ENCODE measurements at regions not wholly inside any gene's neighbourhood (a gene's known extent, or its start where the extent isn't known, plus 50 kb on each side); places are given as distances from the start of the nearest gene placed in this dataset.

DNA sequence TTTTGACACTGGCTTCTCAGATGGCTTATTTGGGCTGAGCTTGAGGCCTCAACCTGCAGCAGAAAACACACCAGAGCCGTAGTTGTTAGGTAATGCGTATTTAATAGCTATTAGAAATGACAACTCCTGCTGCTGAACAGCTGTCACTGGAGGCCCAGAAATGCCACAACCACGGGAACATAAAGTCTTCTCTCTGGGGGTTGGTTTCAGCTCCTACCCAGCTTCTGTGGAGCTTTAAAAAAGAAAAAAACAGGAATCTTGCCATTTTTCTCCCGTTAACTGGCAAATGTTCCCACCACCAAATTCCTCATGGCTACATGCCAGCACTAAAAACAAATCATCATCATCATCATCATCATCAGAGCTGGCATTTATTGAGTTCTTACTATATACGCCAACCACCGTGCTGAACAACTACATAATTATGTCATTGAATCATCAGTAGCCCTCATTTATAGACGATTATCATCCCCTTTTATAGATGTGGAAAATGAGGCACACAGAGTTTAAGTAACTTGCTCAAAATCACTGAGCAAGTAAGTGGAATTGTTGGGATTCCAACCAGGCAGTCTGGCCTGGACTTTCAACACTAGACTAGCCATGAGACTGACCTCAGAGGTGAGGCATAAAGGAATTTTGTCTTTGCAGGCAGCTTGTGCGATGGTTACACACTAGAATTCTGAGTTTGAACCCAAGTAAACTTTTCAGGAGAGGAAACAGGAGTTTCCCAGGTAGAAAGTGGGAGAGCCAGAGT, 185.3 kb upstream of the WWC1 start:
- TF ChIP-seq, protein P1, sequence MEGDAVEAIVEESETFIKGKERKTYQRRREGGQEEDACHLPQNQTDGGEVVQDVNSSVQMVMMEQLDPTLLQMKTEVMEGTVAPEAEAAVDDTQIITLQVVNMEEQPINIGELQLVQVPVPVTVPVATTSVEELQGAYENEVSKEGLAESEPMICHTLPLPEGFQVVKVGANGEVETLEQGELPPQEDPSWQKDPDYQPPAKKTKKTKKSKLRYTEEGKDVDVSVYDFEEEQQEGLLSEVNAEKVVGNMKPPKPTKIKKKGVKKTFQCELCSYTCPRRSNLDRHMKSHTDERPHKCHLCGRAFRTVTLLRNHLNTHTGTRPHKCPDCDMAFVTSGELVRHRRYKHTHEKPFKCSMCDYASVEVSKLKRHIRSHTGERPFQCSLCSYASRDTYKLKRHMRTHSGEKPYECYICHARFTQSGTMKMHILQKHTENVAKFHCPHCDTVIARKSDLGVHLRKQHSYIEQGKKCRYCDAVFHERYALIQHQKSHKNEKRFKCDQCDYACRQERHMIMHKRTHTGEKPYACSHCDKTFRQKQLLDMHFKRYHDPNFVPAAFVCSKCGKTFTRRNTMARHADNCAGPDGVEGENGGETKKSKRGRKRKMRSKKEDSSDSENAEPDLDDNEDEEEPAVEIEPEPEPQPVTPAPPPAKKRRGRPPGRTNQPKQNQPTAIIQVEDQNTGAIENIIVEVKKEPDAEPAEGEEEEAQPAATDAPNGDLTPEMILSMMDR (IDR thresholded peaks at IDR 0.05; ENCODE audit: low read depth, low read length) = no peak
- TF ChIP-seq MYC (IDR thresholded peaks at IDR 0.05; ENCODE audit: low read depth, low read length) (no peak), POLR2A (IDR thresholded peaks at IDR 0.05; ENCODE audit: extremely low read depth, insufficient read length) (no peak)

Measured in NB4 (cell line).